GM18519 (cell line): ENCODE measurements at regions not wholly inside any gene's neighbourhood (a gene's known extent, or its start where the extent isn't known, plus 50 kb on each side); places are given as distances from the start of the nearest gene placed in this dataset.

Source experiments
- ATAC-seq: cut with Tn5 transposase; IDR thresholded peaks from one replicate; pipeline ENCODE4 v1.9.1; 2021; ENCODE audit warnings: mild to moderate bottlenecking, moderate library complexity; ENCODE audit not compliant: unreplicated experiment, low FRiP score

DNA sequence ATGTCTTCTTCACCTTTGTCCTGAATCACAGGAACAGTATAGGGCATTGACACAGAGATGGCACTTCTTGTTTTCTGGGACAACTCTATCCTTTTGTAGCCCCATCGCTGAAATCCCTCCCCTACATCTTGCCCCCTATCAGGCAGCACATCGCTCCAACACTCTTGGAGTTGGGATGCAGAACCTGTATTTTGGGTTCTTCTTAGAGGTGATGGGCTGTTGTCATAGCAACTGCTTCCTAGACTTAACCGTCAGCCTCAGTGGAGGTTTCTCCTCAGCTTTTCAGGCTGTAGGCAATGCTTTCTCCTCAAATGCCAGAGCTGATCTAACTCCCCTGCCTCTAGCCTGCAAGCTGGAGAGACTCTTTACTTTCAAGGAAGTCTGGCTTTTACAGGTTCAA, 99.9 kb upstream of the SPRED2 start:
- ATAC-seq, result no peak

DNA sequence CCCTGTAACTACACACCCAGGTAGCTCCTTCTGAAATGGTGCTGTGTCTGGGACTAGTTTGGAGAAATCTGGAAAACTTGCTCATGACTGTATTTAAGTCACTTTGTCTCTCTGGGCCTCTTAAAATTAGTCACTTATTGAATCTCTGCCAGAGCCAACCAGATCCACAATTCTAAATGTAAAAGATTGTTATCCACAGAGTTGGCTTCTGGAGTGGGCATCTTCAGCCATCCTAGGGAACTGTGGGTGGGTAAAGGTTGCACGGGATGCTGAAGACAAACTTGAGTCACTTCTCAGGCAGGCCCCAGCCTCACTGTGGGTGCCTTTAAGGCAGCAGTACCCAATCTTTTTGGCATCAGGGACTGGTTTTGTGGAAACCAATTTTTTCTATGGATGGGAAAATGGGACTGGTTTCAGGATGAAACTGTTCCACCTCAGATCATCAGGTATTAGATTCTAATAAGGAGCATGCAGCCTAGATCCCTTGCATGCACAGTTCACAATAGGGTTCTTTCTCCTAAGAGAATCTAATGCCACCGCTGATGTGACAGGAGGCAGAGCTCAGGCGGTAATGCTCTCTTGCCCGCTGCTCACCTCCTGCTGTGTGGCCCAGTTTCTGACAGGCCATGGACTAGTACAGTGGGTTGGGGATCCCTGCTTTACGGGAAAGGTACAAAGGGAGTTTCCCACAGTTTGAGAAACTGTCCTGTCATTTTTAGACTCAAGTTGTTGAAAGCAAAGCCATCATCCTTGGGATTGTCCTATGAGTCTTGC, 98.3 kb upstream of the SPRED2 start:
- no peak for ATAC-seq

DNA sequence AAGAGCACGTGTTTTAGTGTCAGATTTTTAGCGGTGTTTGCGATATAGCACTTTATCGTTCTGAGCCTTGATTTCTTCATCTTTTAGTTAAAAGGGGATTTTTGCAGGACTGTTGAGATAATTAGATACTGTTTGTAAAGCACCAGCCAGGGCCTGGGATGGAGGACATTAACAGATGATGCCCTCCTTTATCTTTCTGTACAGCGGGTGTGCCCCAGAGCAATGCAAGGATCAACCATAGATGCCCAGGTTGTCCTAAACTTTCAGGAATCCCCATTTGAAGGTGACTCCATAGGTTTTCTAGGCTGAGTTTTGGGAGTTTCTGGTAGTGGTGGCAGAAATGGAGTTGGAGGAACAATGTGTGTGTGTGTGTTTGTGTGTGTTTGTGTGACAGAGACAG, 97.0 kb upstream of the SPRED2 start:
- ATAC-seq, result no peak

DNA sequence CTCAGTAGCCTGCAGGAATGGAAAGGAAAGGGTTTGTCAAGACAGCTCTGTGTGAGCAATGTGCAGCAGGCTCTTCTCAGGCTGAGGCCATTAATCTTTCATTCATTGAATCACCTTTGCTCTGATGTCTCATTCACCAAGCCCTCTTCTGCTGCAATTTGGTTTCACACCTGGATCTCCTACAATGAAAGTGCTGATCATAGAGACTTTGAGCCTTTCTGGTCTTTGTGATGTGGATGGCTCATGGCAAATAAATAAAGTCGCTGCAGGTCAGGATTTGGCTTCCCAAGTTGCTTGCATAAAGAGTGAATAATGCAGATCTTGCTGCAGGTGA, 95.8 kb upstream of the SPRED2 start:
- no peak for ATAC-seq

DNA sequence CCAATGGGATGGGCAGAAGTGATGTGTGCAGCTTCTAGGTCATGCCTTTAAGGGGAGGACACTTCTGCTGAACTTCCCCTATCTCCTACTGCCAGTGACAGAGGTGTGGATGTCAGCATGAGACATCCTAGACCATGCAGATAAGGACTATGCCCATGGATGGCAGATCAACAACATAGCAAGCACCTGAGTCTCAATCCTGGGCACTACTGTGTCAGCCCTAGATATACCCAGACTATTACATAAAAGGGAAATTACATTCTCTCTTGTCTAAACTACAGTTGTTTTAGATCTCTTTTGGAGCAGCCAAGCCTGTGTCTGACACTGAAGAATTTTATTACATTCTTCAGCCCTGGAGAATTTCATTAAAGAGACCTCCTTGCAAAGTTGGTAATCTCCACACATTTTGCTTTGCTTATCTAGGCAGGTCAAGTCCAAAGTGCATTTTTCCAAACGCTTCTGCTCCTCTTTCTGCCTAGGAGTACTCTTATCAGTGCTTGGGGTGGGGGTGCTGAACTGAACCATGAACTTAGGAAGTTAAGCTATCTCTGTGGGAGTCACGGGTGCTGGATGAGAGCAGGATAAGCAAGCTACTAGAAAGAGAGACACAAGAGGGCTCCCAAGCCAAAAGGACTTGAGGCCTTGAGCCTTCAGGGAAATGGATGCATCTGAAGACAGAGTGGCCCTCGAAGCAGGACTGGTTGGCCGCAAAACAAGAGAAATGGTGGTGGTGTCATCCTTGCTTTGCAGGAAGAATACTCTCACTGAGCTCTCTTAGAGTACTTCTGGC, 95.2 kb upstream of the SPRED2 start:
- ATAC-seq, result no peak

DNA sequence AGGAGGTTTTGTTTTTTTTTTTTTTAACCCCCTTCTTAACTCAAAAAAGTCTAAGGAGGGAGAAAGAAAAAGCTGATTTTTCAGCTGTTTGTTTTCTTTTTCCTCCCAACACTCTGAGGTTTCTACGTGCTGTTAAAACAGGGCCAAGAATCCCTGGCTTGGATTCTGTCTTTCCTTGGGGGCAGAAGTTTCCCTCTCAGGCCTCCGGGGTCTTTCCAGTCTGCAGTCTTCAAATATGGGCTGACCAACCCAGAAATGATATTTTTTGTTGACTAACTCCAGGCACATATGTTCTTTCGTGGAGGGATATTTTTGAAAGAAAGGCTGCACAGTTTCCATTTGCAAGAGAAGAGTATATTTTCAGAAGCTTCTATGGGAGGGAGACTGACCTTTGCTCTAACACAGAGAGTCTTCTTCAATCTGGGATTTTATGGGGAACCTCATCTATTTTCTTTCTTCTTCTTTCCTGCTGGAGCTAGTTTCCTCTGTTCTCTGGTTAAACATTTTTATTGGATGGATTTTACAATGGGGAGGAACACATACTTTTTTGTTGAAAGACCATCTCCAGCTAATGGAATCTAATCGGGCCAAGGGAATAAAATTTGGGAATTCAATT, 93.3 kb upstream of the SPRED2 start:
- ATAC-seq, result no peak

DNA sequence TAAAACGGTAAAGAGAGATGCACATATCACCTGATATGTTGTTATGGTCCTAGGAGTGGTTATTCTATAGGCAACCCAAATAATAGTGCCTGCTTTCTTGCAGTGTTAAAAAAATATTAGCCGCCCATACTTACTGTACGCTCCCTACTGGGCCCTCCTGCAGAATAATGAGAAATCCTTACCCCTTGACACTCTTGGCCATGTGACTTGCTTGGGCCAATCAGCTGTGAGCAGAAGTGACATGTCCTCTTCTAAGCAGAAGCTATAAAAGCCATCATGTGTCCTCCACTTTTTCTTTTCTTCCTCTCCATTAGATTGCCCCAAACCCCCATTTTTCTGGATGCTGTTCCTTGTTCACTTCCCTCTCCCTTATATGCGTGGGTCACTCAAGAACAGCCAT, 90.5 kb upstream of the SPRED2 start:
- no peak for ATAC-seq

DNA sequence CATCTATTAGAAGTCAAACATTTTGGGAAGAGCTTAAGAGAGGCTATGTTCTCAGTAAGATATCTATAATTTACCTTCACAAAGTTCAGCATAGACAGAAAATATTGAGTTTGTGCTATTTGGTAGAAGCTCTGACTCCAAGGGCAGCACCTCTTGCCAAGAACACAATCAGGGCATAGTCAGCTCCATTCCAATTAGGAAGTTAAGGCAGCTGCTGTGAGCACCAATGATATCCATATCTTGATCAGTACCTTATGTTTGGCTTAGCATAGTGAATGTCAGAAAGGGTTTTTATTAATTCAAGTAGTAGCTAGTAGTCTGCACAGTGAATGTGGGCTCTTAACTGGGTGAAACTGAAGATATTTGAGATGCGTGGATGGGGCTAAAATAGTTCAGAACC, 86.4 kb upstream of the SPRED2 start:
- no peak for ATAC-seq

DNA sequence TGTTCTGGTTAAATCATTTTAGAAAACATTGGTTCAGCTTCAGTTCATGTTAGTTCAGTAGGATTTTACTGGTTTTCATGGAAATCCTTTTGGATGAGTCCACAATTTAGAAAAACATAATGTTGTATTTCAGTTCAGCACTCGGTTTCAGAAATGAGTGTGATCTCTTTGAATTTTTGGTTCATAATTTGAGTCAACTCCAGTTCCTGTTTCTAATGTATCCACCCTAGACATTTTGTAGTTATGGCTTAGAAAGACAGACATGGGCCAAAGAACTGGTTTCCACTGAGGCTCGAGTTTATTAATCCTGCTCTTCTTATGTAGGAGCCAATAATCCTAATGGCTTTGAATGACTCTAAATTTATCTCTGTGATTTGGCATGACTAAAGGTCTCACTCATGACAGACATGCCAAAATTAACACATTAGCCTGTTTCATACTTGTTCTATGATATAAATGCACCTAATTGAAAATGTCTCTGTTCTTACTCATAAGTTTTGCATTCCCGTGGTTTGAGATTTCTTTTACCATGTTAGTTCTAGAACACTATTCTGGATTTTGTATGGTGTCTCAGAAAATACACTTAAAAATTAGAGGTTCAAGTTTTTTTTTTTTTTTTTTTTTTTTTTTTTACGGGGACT, 82.3 kb upstream of the SPRED2 start:
- ATAC-seq, result no peak

DNA sequence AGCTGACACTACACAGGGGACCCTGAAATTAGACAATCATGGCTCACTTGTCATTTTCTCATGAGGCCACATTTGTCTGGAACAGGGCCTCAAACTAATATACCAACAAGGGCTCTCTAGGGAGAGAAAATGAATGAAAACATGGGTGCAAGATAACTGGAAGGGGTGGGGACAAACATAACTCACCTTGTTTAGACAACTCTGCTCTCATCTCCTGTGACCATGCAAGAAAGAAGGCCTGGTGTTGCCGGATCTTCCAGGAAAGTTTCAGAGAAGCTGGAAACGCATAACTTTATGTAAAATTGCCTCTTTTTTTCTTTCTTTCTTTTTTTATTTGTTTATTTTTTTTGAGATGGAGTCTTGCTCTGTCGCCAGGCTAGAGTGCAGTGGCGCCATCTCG, 80.4 kb upstream of the SPRED2 start:
- no peak for ATAC-seq

DNA sequence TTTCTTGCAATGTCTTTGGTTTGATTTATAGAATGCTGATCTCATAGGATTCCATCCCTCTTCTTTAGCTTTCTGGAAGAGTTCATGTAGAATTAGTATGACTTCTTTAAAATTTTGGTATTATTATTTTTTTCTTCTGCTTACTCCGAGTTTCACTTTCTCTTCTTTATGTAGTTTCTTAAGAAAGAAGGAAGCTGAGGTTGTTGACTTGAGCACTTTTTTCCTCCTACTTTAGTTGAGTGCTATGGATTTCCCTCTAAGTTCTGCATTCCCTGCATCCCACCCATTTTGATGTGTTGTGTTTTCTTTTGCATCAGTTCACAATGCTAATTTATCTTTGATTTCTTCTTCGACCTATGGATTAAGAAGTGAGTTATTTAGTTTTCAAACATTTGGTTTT, 78.9 kb upstream of the SPRED2 start:
- no peak for ATAC-seq

DNA sequence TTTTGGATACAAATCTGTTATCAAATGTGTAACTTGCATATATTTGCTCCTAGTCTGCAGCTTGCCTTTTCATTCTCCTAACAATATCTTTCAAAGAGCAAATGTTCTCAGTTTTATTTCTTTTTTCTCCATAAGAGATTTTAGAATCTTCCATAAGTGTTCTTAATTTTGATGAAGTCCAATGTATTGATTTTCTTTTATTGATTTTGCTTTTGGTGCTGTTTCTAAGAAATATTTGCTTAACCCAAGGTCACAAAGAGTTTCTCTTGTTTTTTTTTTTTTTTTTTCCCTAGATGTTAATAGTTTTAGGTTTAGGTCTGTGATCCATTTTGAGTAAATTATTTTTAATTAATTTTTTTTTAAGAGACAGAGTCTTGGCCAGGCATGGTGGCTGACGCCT, 75.8 kb upstream of the SPRED2 start:
- no peak for ATAC-seq

DNA sequence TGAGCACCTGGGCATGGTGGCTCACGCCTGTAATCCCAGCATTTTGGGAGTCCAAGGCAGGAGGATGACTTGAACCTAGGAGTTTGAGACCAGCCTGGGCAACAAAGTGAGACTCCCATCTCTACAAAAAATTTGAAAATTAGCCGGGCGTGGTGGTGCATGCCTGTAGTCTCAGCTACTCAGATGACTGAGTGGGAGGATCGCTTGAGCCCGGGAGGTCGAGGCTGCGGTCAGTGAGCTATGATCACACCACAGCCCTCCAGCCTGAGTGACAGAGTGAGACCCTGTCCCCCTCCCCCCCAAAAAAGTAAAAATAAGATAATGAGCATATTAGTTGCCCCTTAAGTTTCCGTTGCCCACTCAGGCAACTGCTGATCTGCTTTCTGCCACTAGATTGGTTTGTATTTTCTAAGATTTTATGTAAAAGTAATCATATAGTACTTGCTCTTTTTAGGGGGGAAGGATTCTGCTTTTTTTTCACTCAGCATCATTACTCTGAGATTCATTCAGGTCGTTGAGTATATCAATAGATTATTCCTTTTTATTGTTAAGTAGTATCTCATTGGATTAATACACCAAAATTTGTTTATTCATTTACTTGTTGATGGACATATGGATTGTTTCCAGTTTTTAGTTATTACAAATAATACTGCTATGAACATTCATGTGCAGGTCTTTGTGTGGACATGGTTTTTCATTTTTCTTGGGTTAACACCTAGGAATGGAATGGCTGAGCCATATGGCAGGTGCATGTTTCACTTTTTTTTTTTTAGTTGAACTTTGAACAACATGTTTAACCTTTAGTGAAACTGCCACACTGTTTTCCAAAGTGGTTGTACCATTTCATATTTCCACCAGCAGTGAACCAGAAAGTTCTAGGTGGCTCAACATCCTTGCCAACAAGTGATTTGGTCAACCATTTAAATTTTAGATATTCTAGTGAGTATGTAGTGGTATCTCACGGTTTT, 75.0 kb upstream of the SPRED2 start:
- ATAC-seq, result no peak

DNA sequence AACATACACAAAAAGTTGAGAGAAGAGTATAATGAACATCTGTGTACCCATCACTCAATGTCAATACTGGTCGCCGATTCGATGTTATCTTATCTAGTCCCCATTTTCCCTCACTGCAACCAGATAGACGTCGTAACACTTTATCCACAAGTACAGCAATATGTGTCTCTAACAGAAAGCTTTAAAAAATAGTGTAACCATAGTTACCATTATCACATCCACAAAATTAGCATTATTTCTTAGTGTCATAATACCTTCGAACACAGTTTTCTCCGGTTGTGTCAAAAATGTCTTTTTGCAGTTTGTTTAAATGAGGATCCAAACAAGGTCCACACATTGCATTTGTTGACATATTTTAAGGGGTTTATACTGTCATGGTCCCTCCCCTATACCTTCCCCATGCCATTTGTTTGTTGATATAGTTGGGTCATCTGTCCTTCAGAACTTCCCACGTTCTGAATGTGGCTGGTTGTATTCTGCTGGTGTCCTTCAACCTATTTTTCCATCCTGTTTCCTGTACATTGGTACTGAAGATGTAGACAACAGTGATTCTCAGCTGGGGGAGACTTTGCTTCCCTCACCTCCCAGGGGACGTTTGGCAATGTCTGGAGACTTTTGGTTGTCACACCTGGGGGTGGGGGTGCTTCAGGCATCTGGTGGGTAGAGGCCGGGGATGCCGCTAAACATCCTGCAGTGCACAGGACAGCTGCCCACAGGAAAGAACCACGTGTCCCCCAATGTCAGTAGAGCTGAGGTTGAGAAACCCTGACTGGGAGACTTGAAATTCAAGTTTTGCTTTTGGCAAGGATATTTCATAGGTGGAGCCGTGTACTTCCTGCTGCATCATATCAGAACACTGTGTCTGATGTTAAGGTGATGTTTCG, 72.7 kb upstream of the SPRED2 start:
- no peak for ATAC-seq

DNA sequence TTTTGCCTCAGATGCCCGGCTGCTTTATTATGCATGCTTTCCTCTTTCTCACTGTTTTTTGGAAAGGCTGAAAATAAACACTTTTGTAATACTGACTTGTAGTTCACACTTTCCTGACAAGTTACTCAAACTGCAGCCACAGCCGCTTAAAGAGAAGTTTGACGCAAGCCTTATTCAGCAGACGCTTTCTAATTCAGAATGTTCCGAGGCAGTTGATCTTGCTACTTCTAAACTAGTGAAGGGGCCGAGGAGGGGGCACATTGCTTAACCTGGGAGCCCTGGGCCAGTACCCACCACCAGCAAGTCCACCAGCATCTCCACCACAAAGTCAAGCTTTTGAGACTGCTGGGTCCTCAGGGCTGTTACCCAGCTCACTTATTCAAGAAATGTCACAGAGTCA, 71.8 kb upstream of the SPRED2 start:
- no peak for ATAC-seq

DNA sequence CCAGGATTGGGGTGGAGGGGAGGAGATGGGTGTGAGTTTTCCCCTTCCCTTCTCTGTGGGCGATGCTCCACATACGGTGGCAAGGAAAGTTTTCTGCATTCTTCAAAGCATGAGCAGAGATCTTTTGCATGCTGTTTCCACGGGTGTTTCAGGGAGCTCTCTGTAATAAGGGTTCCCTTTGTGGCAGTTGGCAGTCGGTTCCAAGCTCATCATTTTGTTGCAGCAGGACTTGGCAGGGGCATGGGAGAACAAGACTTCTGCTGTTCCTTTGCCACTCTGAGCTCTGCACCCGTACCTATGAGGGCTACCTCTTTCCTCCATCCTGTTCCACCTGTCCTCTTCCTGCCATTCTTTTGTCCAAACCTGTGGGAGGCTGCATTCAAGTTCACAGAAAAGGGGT, 71.3 kb upstream of the SPRED2 start:
- ATAC-seq, result no peak

DNA sequence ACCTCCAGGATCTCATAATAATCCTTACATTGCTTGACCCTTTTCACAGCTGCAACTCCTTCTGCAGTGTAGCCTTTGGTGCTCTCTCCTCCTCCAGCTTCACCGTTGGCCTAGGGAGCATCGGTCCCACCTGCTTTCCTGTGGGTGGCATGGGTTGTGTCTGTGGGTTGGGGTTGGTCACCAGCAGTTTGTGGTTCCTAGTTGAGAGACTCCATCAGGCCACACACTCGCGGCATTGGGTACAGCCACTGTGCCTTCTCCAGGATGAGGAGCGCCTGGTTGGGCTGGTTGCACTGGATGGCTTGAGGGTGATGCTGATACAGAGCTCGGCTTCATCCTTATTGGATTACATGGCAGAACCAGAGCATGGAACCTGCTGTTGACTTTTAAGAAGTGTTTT, 69.4 kb upstream of the SPRED2 start:
- ATAC-seq, result no peak

DNA sequence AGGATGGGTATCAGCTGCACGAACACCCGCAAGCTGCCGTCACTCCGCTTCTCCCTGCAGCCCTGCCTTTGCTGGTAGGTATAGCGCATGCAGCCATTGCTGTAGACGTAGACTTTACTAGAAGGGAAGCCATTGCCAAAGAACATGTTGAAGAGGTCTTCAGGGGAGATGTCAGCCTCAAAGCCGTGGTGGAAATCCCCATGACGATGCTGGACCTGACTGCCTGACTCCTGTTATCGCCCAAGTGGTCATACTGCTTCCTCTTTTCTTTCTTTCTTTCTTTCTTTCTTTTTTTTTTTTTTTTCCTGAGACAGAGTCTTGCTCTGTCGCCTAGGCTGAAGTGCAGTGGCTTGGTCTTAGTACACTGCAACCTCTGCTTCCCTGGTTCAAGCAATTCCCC, 68.7 kb upstream of the SPRED2 start:
- no peak for ATAC-seq

DNA sequence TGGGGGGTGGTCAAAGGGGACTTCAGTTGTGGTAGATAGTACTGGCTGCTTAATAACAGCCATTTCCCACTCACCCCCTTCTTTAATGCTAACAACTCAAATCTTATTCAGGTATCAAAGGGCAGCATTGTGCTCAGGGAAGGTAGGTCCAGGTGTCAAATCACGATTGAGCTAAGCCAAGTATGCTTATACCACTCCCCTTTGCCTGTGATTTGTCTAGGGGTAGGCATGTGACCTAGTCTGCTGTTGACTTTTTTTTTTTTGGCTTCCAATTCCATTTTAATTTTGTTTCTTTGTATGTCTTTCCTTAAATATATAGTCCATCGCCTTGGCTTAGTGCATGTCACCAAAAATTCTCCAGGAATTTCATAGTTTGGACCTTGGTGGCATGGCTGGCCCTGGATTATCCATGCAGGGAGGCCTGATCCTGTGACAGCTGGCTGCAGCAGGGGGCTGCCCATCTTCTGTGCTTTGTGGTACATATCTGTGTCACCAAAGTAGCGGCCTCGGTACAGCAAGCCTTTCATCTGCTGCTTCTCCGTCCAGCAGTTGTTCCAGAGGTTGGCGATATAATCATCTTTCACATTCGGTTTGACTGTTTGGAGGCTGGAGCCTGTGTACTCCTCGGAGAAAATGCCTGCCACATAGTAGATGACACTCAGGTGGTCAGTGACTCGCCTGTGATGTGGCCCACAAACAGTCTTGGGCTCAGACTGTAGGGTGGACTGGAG, 68.1 kb upstream of the SPRED2 start:
- ATAC-seq, result no peak
